SU-DHL-6 (cell line): ENCODE measurements at regions not wholly inside any gene's neighbourhood (a gene's known extent, or its start where the extent isn't known, plus 50 kb on each side); places are given as distances from the start of the nearest gene placed in this dataset.

Source experiments
- EZH2phosphoT487 ChIP-seq: fragments of 200-600 bp; sonication (generic), shearing (Covaris generic); conservative IDR thresholded peaks from 2 replicates; pipeline ENCODE4 v1.6.1; 2018; ENCODE audit warnings: mild to moderate bottlenecking, antibody characterized with exemption, low read length, moderate library complexity, mixed read lengths
- TF ChIP-seq, protein P1 (sequence below): fragments of 200-600 bp; sonication (generic); IDR thresholded peaks from one replicate; pipeline ENCODE4 v1.5.1; 2017; ENCODE audit warnings: antibody characterized with exemption, mild to moderate bottlenecking, low read length, moderate library complexity; ENCODE audit not compliant: insufficient read depth, poor library complexity, severe bottlenecking

GRCh38 chrX:140190441-140191108 lies 225.3 kb upstream of the CXorf66 start:
- TF ChIP-seq, protein P1, sequence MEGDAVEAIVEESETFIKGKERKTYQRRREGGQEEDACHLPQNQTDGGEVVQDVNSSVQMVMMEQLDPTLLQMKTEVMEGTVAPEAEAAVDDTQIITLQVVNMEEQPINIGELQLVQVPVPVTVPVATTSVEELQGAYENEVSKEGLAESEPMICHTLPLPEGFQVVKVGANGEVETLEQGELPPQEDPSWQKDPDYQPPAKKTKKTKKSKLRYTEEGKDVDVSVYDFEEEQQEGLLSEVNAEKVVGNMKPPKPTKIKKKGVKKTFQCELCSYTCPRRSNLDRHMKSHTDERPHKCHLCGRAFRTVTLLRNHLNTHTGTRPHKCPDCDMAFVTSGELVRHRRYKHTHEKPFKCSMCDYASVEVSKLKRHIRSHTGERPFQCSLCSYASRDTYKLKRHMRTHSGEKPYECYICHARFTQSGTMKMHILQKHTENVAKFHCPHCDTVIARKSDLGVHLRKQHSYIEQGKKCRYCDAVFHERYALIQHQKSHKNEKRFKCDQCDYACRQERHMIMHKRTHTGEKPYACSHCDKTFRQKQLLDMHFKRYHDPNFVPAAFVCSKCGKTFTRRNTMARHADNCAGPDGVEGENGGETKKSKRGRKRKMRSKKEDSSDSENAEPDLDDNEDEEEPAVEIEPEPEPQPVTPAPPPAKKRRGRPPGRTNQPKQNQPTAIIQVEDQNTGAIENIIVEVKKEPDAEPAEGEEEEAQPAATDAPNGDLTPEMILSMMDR, result no peak
- no peak for TF ChIP-seq EZH2phosphoT487
